ENCODE measurements at regions not wholly inside any gene's neighbourhood (a gene's known extent, or its start where the extent isn't known, plus 50 kb on each side); places are given as distances from the start of the nearest gene placed in this dataset.

DNA sequence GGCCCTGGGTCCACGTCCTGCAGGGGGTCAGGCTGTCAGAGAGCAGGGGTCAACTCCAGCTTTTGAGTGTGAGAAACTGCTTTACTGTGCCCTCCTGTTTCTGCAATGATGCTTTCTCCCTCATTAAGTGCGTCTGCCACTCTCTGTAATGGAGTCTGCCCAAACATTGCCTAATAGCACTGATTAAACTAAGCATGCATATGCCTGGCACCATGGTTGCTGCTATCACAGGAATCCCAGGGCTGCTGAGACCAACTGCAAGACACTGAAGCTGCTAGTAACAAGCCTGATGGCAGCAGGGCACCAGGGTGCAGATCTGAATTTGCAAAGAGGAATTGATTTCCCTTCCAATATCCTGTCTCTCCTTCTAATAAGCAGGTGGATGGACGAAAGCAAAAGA, 125.3 kb downstream of the SLC24A2 start:
- TF ChIP-seq, protein P1, sequence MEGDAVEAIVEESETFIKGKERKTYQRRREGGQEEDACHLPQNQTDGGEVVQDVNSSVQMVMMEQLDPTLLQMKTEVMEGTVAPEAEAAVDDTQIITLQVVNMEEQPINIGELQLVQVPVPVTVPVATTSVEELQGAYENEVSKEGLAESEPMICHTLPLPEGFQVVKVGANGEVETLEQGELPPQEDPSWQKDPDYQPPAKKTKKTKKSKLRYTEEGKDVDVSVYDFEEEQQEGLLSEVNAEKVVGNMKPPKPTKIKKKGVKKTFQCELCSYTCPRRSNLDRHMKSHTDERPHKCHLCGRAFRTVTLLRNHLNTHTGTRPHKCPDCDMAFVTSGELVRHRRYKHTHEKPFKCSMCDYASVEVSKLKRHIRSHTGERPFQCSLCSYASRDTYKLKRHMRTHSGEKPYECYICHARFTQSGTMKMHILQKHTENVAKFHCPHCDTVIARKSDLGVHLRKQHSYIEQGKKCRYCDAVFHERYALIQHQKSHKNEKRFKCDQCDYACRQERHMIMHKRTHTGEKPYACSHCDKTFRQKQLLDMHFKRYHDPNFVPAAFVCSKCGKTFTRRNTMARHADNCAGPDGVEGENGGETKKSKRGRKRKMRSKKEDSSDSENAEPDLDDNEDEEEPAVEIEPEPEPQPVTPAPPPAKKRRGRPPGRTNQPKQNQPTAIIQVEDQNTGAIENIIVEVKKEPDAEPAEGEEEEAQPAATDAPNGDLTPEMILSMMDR (IDR thresholded peaks at IDR 0.05), result no peak
- Histone ChIP-seq H3K27ac (no peak overlapping the region), H3K27me3 (no peaks in the 10 kb centered on the region), H3K36me3 (no peaks in the 10 kb centered on the region), H3K4me3 (no peak overlapping the region), H3K9me3 (no peaks in the 10 kb centered on the region), H3K4me1 (no peaks in the 10 kb centered on the region)
- FAIRE-seq (no peak), DNase-seq (no peak), ATAC-seq (no peak)
- 20 to 27% methylated on average over 3 of the region's 3 CpGs for WGBS, 2 donors
- intact Hi-C loops (cut with DNase I), result no loop called here

DNA sequence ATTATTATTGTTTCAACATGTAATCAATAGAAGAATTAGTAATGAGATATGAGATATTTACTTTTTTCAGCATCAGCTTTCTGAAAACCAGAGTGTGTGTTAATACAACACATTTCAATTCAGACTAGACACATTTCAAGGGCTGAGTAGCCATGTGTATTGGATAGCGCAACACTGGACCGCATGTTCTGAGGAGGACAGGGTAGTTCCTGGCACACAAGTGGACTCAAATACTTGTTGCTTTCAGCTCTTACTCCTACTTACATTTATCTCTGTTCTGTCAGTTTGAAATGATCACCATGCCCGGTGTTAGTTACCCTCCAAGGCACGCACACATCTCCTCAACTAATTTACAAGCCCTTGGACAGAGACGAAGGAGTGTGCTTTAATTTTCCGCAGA, 126.6 kb downstream of the SLC24A2 start:
- Histone ChIP-seq H3K4me3 (no peak overlapping the region), H3K36me3 (no peaks in the 10 kb centered on the region), H3K9me3 (no peaks in the 10 kb centered on the region), H3K27ac (no peak overlapping the region), H3K4me1 (no peaks in the 10 kb centered on the region), H3K27me3 (no peaks in the 10 kb centered on the region)
- ATAC-seq (no peak), FAIRE-seq (no peak), DNase-seq (no peak)
- 58 to 77% methylated on average over 6 of the region's 6 CpGs for WGBS, 2 donors
- TF ChIP-seq, protein P1 (IDR thresholded peaks at IDR 0.05), result no peak
- intact Hi-C loops (cut with DNase I), result no loop called here

DNA sequence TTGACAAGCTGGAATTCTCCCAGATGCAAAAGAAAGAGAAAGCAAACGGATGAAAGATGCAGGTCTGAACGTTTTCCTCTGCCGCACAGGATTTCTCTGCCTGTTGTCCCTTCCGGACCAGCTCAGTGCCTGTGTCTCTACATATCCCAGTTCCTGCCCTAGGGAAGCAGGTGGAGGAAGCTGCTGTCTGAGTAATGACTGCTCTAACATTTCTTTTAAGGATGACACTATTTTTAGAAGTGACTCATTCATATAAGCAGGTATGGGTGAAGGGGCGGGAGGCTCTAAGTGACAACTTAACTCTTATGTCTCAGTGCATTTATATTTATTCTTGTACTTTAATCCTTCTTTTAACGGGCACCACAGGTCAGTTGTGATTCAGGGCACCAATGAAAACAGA, 128.8 kb downstream of the SLC24A2 start:
- 41 to 49% methylated on average over 6 of the region's 6 CpGs for WGBS, 2 donors
- TF ChIP-seq, protein P1 (IDR thresholded peaks at IDR 0.05), result no peak
- Histone ChIP-seq H3K9me3 (no peaks in the 10 kb centered on the region), H3K27ac (no peak overlapping the region), H3K27me3 (no peaks in the 10 kb centered on the region), H3K4me3 (no peak overlapping the region), H3K36me3 (no peaks in the 10 kb centered on the region), H3K4me1 (no peaks in the 10 kb centered on the region)
- FAIRE-seq (no peak), DNase-seq (no peak), ATAC-seq (no peak)
- intact Hi-C loops (cut with DNase I), result no loop called here

DNA sequence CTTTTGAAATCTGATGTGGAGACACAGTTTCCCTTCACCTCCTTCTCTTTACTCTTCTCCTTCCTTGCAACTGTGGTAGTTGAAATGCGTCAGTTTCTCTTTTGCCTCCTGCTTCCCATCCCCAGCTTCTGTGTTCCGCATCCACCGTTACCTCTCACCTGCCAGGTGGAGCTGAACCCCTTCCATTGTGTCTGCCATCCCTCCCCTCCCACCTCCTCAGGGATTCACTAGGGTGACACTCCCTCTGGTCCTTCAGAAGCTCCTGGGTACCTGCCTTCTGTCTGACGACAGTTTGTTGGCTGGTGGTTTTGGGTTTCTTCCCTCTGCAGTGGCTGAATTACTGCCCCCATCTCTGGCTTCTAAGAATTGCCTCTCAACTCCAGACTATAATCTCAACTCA, 132.1 kb downstream of the SLC24A2 start:
- no peak for FAIRE-seq
- 41 to 53% methylated on average over 4 of the region's 4 CpGs for WGBS, 2 donors

DNA sequence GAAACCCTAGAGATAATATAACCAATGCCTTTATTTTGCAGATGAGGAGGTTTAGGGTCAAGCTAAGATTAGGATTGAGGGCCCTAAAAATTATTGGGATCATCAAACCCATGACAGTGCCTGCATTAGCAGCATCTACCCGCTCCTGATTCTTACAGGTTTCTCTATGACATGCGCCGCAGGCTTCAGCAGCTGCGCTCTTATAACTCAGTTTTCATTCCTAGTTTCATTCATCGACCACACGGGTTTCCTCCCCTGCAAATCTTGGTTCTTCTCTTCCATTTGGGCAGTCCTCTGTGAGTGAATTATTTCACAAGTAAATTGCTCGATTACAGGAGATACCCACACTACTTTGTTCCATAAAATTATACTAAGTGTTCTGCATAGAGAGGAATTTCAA, 137.2 kb downstream of the SLC24A2 start:
- Histone ChIP-seq H3K27me3 (no peaks in the 10 kb centered on the region), H3K4me3 (no peak overlapping the region), H3K9me3 (no peaks in the 10 kb centered on the region), H3K4me1 (no peaks in the 10 kb centered on the region), H3K36me3 (no peaks in the 10 kb centered on the region), H3K27ac (no peak overlapping the region)
- FAIRE-seq, result no peak
- ATAC-seq, result no peak
- TF ChIP-seq, protein P1 (IDR thresholded peaks at IDR 0.05), result no peak
- DNase-seq, result no peak
- intact Hi-C loops (cut with DNase I), result no loop called here
- WGBS, 2 donors, result 70 to 81% methylated on average over 7 of the region's 7 CpGs

More for the DNA sequence above, 132.1 kb downstream of the SLC24A2 start:
- no peaks in the 10 kb centered on the region for H3K4me1 ChIP-seq
- H3K27ac ChIP-seq, result no peak overlapping the region
- intact Hi-C loops (cut with DNase I), result no loop called here
- no peak for ATAC-seq
- H3K9me3 ChIP-seq, result no peaks in the 10 kb centered on the region
- H3K36me3 ChIP-seq, result no peaks in the 10 kb centered on the region
- H3K4me3 ChIP-seq, result no peak overlapping the region
- DNase-seq, result no peak
- TF ChIP-seq, protein P1 (IDR thresholded peaks at IDR 0.05), result no peak
- H3K27me3 ChIP-seq, result no peaks in the 10 kb centered on the region
